Endothelial cell of umbilical vein (primary cell): ENCODE measurements at regions not wholly inside any gene's neighbourhood (a gene's known extent, or its start where the extent isn't known, plus 50 kb on each side); places are given as distances from the start of the nearest gene placed in this dataset.
"Not testable (repeated sequence)": the region's sequence is repeated elsewhere in the genome, so short reads cannot be mapped to it uniquely, and the experiment has no call there.

ENCODE experiments used
- BruUV-seq: library from RNA; stranded (reverse); fragments of 400-500 nt; replicated peaks from 2 replicates; lab custom pipeline; 2021; lab: Mats Ljungman, UMichigan
- CTCF ChIA-PET: fragments of 300-600, 350-600 bp; sonication (Branson Sonifier 250); formaldehyde crosslinking; loops from one replicate; lab custom pipeline; 2021; ENCODE audit warnings: antibody characterized with exemption, inconsistent platforms; lab: Charles Lee
- POLR2A ChIA-PET: fragments of 300-600, 350-600 bp; sonication (Branson Sonifier 250); formaldehyde crosslinking; loops from one replicate; lab custom pipeline; 2021; ENCODE audit warnings: antibody characterized with exemption, inconsistent platforms; lab: Charles Lee
- DNase-seq: peaks from one replicate; pipeline ENCODE4 v3.0.0-alpha.2; 2011; ENCODE audit warnings: low read depth, low spot score
- FAIRE-seq: peaks from 2 replicates; lab custom pipeline; 2011; peaks lifted over from hg19 to GRCh38; lab: Jason Lieb, UNC
- H2AFZ ChIP-seq: 2 replicates; pipeline ENCODE4 v1.6.0; 2012; ENCODE audit warnings: low read depth, low read length, control low read depth, inconsistent platforms
- H3K27ac ChIP-seq: 2 replicates; pipeline ENCODE4 v1.5.1; 2011; ENCODE audit warnings: low read depth, mild to moderate bottlenecking, control low read depth, low read length, moderate library complexity; ENCODE audit not compliant: insufficient read depth
- H3K27me3 ChIP-seq, 2 experiments: 2 replicates each; pipeline versions ENCODE4 v1.6.0 to v1.6.1; 2011; ENCODE audit warnings: low read length in 2 of 2, mixed read lengths in 1 of 2; ENCODE audit not compliant: control insufficient read depth in 2 of 2, insufficient read depth in 2 of 2
- H3K36me3 ChIP-seq, 2 experiments: 2 replicates in 1 of 2; 3 replicates in 1 of 2; pipeline ENCODE4 v1.5.1; 2011; ENCODE audit warnings: low read length in 2 of 2, mild to moderate bottlenecking in 1 of 2, moderate library complexity in 1 of 2; ENCODE audit not compliant: control insufficient read depth in 2 of 2, insufficient read depth in 2 of 2; ENCODE audit errors: extremely low read depth in 1 of 2
- H3K4me1 ChIP-seq: 3 replicates; pipeline ENCODE4 v1.5.1; 2011; ENCODE audit warnings: mild to moderate bottlenecking, low read length; ENCODE audit not compliant: control insufficient read depth, insufficient read depth; ENCODE audit errors: extremely low read depth
- H3K4me2 ChIP-seq: 2 replicates; pipeline ENCODE4 v1.6.1; 2011; ENCODE audit warnings: low read length, control low read depth, mixed read lengths; ENCODE audit not compliant: insufficient read depth
- H3K4me3 ChIP-seq, 3 experiments: fragments of 200-600 bp in 1 of 3; sonication (generic), shearing (Covaris generic) in 1 of 3; replicated peaks in 1 of 3; 2 replicates each; pipeline ENCODE4 v1.5.1; 2011 to 2016; ENCODE audit warnings: control low read depth in 3 of 3, low read length in 3 of 3, mild to moderate bottlenecking in 2 of 3, inconsistent platforms in 1 of 3, low read depth in 1 of 3, moderate library complexity in 1 of 3; ENCODE audit not compliant: insufficient read depth in 1 of 3
- H3K79me2 ChIP-seq: 2 replicates; pipeline ENCODE4 v1.6.0; 2012; ENCODE audit warnings: low read length, inconsistent platforms; ENCODE audit not compliant: control insufficient read depth, insufficient read depth
- H3K9ac ChIP-seq: replicated peaks from 2 replicates; pipeline ENCODE3; 2011; ENCODE audit warnings: low read length, control low read depth; ENCODE audit not compliant: insufficient read depth; ENCODE audit errors: extremely low read depth
- H3K9me1 ChIP-seq: replicated peaks from 3 replicates; pipeline ENCODE4 v1.6.0; 2011; ENCODE audit warnings: mild to moderate bottlenecking, low read length; ENCODE audit not compliant: control insufficient read depth, insufficient read depth; ENCODE audit errors: extremely low read depth
- H3K9me3 ChIP-seq: replicated peaks from 2 replicates; pipeline ENCODE4 v1.5.1; 2012; ENCODE audit warnings: low read length, inconsistent platforms; ENCODE audit not compliant: control insufficient read depth, insufficient read depth
- H4K20me1 ChIP-seq: replicated peaks from 2 replicates; pipeline ENCODE3; 2011; ENCODE audit warnings: mild to moderate bottlenecking, low read length; ENCODE audit not compliant: control insufficient read depth, insufficient read depth; ENCODE audit errors: extremely low read depth
- CTCF ChIP-seq, 2 donors: IDR thresholded peaks; 1 replicate in 1 of 2; 2 replicates in 1 of 2; pipeline ENCODE4 v1.5.1; 2011; ENCODE audit warnings: low read length in 2 of 2, mild to moderate bottlenecking in 2 of 2, moderate library complexity in 2 of 2, control low read depth in 1 of 2, inconsistent platforms in 1 of 2, low read depth in 1 of 2; ENCODE audit not compliant: insufficient read depth in 1 of 2; ENCODE audit errors: extremely low read depth in 1 of 2
- EZH2 ChIP-seq: IDR thresholded peaks from 2 replicates; pipeline ENCODE4 v1.6.1; 2012; ENCODE audit warnings: borderline replicate concordance, low read depth, mild to moderate bottlenecking, moderate library complexity, low read length, inconsistent platforms; ENCODE audit not compliant: severe bottlenecking
- FOS ChIP-seq: IDR thresholded peaks from 2 replicates; pipeline ENCODE4 v1.6.1; 2011; ENCODE audit warnings: mild to moderate bottlenecking, low read length, moderate library complexity, borderline replicate concordance; ENCODE audit not compliant: insufficient read depth
- GATA2 ChIP-seq: IDR thresholded peaks from 2 replicates; pipeline ENCODE4 v1.7.0; 2011; ENCODE audit warnings: low read depth, mild to moderate bottlenecking, moderate library complexity, mixed read lengths, low read length; ENCODE audit not compliant: insufficient read length, insufficient read depth
- JUN ChIP-seq: IDR thresholded peaks from 2 replicates; pipeline ENCODE4 v1.6.1; 2011; ENCODE audit warnings: borderline replicate concordance, low read depth; ENCODE audit not compliant: insufficient read length, insufficient read depth
- MAX ChIP-seq: IDR thresholded peaks from 2 replicates; pipeline ENCODE4 v1.6.1; 2011; ENCODE audit not compliant: insufficient read depth, insufficient read length
- MYC ChIP-seq: IDR thresholded peaks from one replicate; pipeline ENCODE4 v1.6.1; 2011; ENCODE audit warnings: mild to moderate bottlenecking, low read depth, low read length
- POLR2A ChIP-seq: IDR thresholded peaks from 2 replicates; pipeline ENCODE4 v1.6.1; 2012; ENCODE audit warnings: low read depth, mild to moderate bottlenecking, control low read depth, low read length
- POLR2AphosphoS5 ChIP-seq: IDR thresholded peaks from 2 replicates; pipeline ENCODE4 v1.6.1; 2012; ENCODE audit warnings: low read depth, mild to moderate bottlenecking, control low read depth, low read length, moderate library complexity; ENCODE audit not compliant: insufficient read depth
- dilution Hi-C: fragments of 300-500 bp; cut with MboI; formaldehyde crosslinking; loops from one replicate; pipeline ENCODE4 v1.15.0; 2019; ENCODE audit warnings: low sequenced_read_pairs; ENCODE audit not compliant: extremely low pct_ligation_motif_present
- intact Hi-C: fragments of 100-400 bp; cut with micrococcal nuclease; formaldehyde crosslinking; loops from one replicate; pipeline ENCODE4 v1.10.0; 2022

- ChIA-PET POLR2A (no interaction called here), CTCF (interaction anchor here (0.7 kb wide), 1 partner anchor 8 kb away, joined by 3 read pairs; no protein-coding TSS in a partner anchor)
- no peaks in the 10 kb centered on the region for H3K4me1 ChIP-seq
- no peak overlapping the region for H3K4me3 ChIP-seq
- no peaks in the 10 kb centered on the region for H3K9me3 ChIP-seq
- DNase-seq (no peak), FAIRE-seq (no peak)
- BruUV-seq, result no TSS peak
- no peaks in the 10 kb centered on the region for H3K9me1 ChIP-seq
- intact Hi-C loops (no loop called here), dilution Hi-C loops (no loop called here)
- no peaks in the 10 kb centered on the region for H3K79me2 ChIP-seq
- TF ChIP-seq POLR2AphosphoS5, result no peak
- TF ChIP-seq MAX, result no peak
- TF ChIP-seq GATA2, result no peak
- TF ChIP-seq POLR2A, result no peak
- TF ChIP-seq MYC, result no peak
- TF ChIP-seq JUN, result no peak
- no peak for TF ChIP-seq EZH2
- no peak for TF ChIP-seq FOS
- no peak for TF ChIP-seq CTCF (IDR thresholded peaks at IDR 0.05; ENCODE audit: extremely low read depth in 1 of 2, insufficient read depth in 1 of 2, low read depth in 1 of 2, low read length in 2 of 2)
- H4K20me1 ChIP-seq, result no peaks in the 10 kb centered on the region
- no peak overlapping the region for H3K4me2 ChIP-seq
- H3K27me3 ChIP-seq, result no peaks in the 10 kb centered on the region
- H2AFZ ChIP-seq, result no peak overlapping the region
- H3K36me3 ChIP-seq, result no peaks in the 10 kb centered on the region
- H3K9ac ChIP-seq, result no peak overlapping the region
- no peak overlapping the region for H3K27ac ChIP-seq
Measured at GRCh38 chr5:153276151-153276550, 214.3 kb upstream of the GRIA1 start.

- H2AFZ ChIP-seq, H3K9me1 ChIP-seq, H3K4me1 ChIP-seq, CTCF ChIA-PET, POLR2A ChIA-PET, H3K79me2 ChIP-seq, H4K20me1 ChIP-seq, DNase-seq, H3K9ac ChIP-seq, FAIRE-seq, H3K36me3 ChIP-seq, intact Hi-C loops, dilution Hi-C loops, H3K27me3 ChIP-seq, H3K4me2 ChIP-seq, H3K27ac ChIP-seq, H3K9me3 ChIP-seq, H3K4me3 ChIP-seq, BruUV-seq: not testable (repeated sequence)
Measured at GRCh38 chr5:153296251-153296844, 194.1 kb upstream of the GRIA1 start.
